Liver (tissue), 8 donors: ENCODE measurements at regions not wholly inside any gene's neighbourhood (a gene's known extent, or its start where the extent isn't known, plus 50 kb on each side); places are given as distances from the start of the nearest gene placed in this dataset.

Source experiments
- DNase-seq: peaks from one replicate; pipeline ENCODE4 v3.0.0-alpha.2; 2017; ENCODE audit warnings: low spot score
- H3K27ac ChIP-seq, 2 donors: one replicate each; pipeline ENCODE4 v1.7.0; 2013; ENCODE audit warnings: inconsistent platforms in 2 of 2, low read length in 2 of 2, control low read depth in 1 of 2, low read depth in 1 of 2, mild to moderate bottlenecking in 1 of 2
- H3K27me3 ChIP-seq, 4 donors: one replicate each; pipeline versions ENCODE4 v1.6.1 to v1.7.0; 2013; ENCODE audit warnings: low read length in 3 of 4, inconsistent platforms in 1 of 4, mild to moderate bottlenecking in 1 of 4, moderate library complexity in 1 of 4; ENCODE audit not compliant: control insufficient read depth in 4 of 4, insufficient read depth in 4 of 4
- H3K36me3 ChIP-seq, 4 donors: one replicate each; pipeline versions ENCODE4 v1.6.1 to v1.7.0; 2013; ENCODE audit warnings: low read length in 3 of 4, mild to moderate bottlenecking in 3 of 4, low read depth in 1 of 4, moderate library complexity in 1 of 4; ENCODE audit not compliant: control insufficient read depth in 4 of 4, insufficient read depth in 3 of 4
- H3K4me1 ChIP-seq, 4 donors: one replicate each; pipeline versions ENCODE4 v1.6.1 to v1.7.0; 2013; ENCODE audit warnings: low read length in 3 of 4, mild to moderate bottlenecking in 3 of 4, moderate library complexity in 1 of 4; ENCODE audit not compliant: control insufficient read depth in 4 of 4, insufficient read depth in 4 of 4
- H3K4me3 ChIP-seq, 3 donors: one replicate each; pipeline versions ENCODE4 v1.6.1 to v1.7.0; 2013; ENCODE audit warnings: low read length in 3 of 3, control low read depth in 1 of 3, low read depth in 1 of 3, mild to moderate bottlenecking in 1 of 3
- H3K9ac ChIP-seq, 2 donors: one replicate each; pipeline ENCODE4 v1.7.0; 2013; ENCODE audit warnings: low read length in 2 of 2, mild to moderate bottlenecking in 2 of 2, moderate library complexity in 2 of 2, control low read depth in 1 of 2, low read depth in 1 of 2
- H3K9me3 ChIP-seq, 4 donors: one replicate each; pipeline versions ENCODE4 v1.6.1 to v1.7.0; 2013; ENCODE audit warnings: low read length in 3 of 4; ENCODE audit not compliant: control insufficient read depth in 4 of 4
- ATF3 ChIP-seq: IDR thresholded peaks from 2 replicates; pipeline ENCODE4 v1.6.1; 2016; ENCODE audit warnings: antibody characterized with exemption
- EGR1 ChIP-seq, 2 donors: IDR thresholded peaks; 2 replicates each; pipeline ENCODE4 v1.6.1; 2016 to 2018; ENCODE audit warnings: antibody characterized with exemption in 2 of 2, low read depth in 2 of 2
- FOXA1 ChIP-seq: IDR thresholded peaks from 2 replicates; pipeline ENCODE4 v1.6.1; 2016; ENCODE audit warnings: antibody characterized with exemption
- FOXA2 ChIP-seq: IDR thresholded peaks from 2 replicates; pipeline ENCODE4 v1.6.1; 2016; ENCODE audit warnings: antibody characterized with exemption
- GABPA ChIP-seq, 2 donors: IDR thresholded peaks in 1 of 2; conservative IDR thresholded peaks in 1 of 2; 2 replicates each; pipeline ENCODE4 v1.6.1; 2016; ENCODE audit warnings: antibody characterized with exemption in 2 of 2, mild to moderate bottlenecking in 1 of 2, moderate library complexity in 1 of 2
- HNF4A ChIP-seq, 2 donors: conservative IDR thresholded peaks; 2 replicates each; pipeline ENCODE4 v1.6.1; 2016; ENCODE audit warnings: antibody characterized with exemption in 2 of 2, mild to moderate bottlenecking in 2 of 2
- HNF4G ChIP-seq: IDR thresholded peaks from 2 replicates; pipeline ENCODE4 v1.6.1; 2016; ENCODE audit warnings: antibody characterized with exemption
- JUND ChIP-seq, 2 donors: IDR thresholded peaks; 2 replicates each; pipeline ENCODE4 v1.6.1; 2016; ENCODE audit warnings: antibody characterized with exemption in 2 of 2
- MAX ChIP-seq: IDR thresholded peaks from 2 replicates; pipeline ENCODE4 v1.6.1; 2016; ENCODE audit warnings: antibody characterized with exemption
- NR2F2 ChIP-seq: IDR thresholded peaks from 2 replicates; pipeline ENCODE4 v1.6.1; 2016; ENCODE audit warnings: antibody characterized with exemption
- RAD21 ChIP-seq, 2 donors: IDR thresholded peaks; 2 replicates each; pipeline ENCODE4 v1.6.1; 2016; ENCODE audit warnings: antibody characterized with exemption in 2 of 2, mild to moderate bottlenecking in 2 of 2
- RXRA ChIP-seq, 2 donors: IDR thresholded peaks; 2 replicates each; pipeline ENCODE4 v1.6.1; 2017 to 2018; ENCODE audit warnings: antibody characterized with exemption in 2 of 2, mild to moderate bottlenecking in 1 of 2
- SP1 ChIP-seq: IDR thresholded peaks from 2 replicates; pipeline ENCODE4 v1.6.1; 2018; ENCODE audit warnings: antibody characterized with exemption, mild to moderate bottlenecking
- TAF1 ChIP-seq: conservative IDR thresholded peaks from 2 replicates; pipeline ENCODE4 v1.6.1; 2016; ENCODE audit warnings: antibody characterized with exemption, mild to moderate bottlenecking
- YY1 ChIP-seq: IDR thresholded peaks from 2 replicates; pipeline ENCODE4 v1.6.1; 2016; ENCODE audit warnings: antibody characterized with exemption, mild to moderate bottlenecking
- ZBTB33 ChIP-seq: IDR thresholded peaks from 2 replicates; pipeline ENCODE4 v1.6.1; 2016; ENCODE audit warnings: antibody characterized with exemption
- WGBS: extraction: QIAGEN DNeasy Blood & Tissue Kit; methylation state at CpG from one replicate; pipeline ENCODE4 v1.1.7; 2013; 5-methylcytosine and 5-hydroxymethylcytosine counted together
- TF ChIP-seq, protein P1 (sequence below): fragments of 150-350 bp; IDR thresholded peaks from 2 replicates; pipeline ENCODE4 v1.5.1; 2017; ENCODE audit warnings: improper control_type of control experiment, low read depth, low read length; ENCODE audit not compliant: missing input control
- TF ChIP-seq, protein P2 (sequence below): IDR thresholded peaks from 2 replicates; pipeline ENCODE4 v1.6.1; 2016; ENCODE audit warnings: antibody characterized with exemption, mild to moderate bottlenecking
- donor health status: healthy.
- donor health status: healthy.
- donor health status: healthy.
- donor health status: healthy.
- donor health status: healthy.

DNA sequence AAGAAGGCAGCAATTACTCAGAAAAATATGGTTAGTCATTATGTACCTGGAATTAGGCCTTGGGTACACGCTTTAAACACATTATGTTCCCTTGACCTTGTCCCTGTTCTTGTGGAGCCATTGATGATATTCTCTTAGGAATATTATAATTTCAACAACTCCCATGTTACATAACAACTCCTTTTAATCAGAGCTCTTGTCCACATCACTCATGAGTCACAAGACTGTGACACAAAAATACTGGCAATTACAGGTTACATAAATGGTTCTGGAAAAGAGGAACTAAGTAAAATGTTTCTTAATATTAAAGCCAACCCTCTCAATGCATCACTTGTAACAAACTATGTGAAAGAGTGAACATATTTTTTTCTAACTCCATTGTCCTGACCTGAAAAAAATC is 143.8 kb upstream of the PCLO start:
- no peak for DNase-seq
- WGBS, result 0% methylated on average over 1 of the region's 1 CpG
- no peaks in the 10 kb centered on the region for H3K4me1 ChIP-seq
- no peak overlapping the region for H3K4me3 ChIP-seq
- TF ChIP-seq RAD21 (IDR thresholded peaks at IDR 0.05), result no peak
- TF ChIP-seq MAX, result no peak
- no peak overlapping the region for H3K9ac ChIP-seq
- H3K27ac ChIP-seq, result no peak overlapping the region
- no peaks in the 10 kb centered on the region for H3K9me3 ChIP-seq
- H3K36me3 ChIP-seq, result no peaks in the 10 kb centered on the region
- no peaks in the 10 kb centered on the region for H3K27me3 ChIP-seq

GRCh38 chr7:83305027-83305426 is 142.3 kb upstream of the PCLO start:
- no peaks in the 10 kb centered on the region for H3K9me3 ChIP-seq
- H3K27ac ChIP-seq, result no peak overlapping the region
- no peak for DNase-seq
- no peak overlapping the region for H3K4me3 ChIP-seq
- TF ChIP-seq RAD21 (IDR thresholded peaks at IDR 0.05) (no peak), NR2F2 (no peak), FOXA2 (no peak), HNF4A (conservative IDR thresholded peaks at IDR 0.05) (no peak), ATF3 (no peak), HNF4G (no peak), GABPA (IDR thresholded peaks at IDR 0.05 in 1 of 2, conservative IDR thresholded peaks at IDR 0.05 in 1 of 2) (no peak), MAX (no peak), EGR1 (IDR thresholded peaks at IDR 0.05; ENCODE audit: low read depth in 2 of 2) (no peak), JUND (IDR thresholded peaks at IDR 0.05) (no peak), SP1 (no peak), ZBTB33 (no peak), YY1 (no peak), TAF1 (no peak), FOXA1 (no peak), RXRA (IDR thresholded peaks at IDR 0.05) (no peak)
- TF ChIP-seq, protein P1, sequence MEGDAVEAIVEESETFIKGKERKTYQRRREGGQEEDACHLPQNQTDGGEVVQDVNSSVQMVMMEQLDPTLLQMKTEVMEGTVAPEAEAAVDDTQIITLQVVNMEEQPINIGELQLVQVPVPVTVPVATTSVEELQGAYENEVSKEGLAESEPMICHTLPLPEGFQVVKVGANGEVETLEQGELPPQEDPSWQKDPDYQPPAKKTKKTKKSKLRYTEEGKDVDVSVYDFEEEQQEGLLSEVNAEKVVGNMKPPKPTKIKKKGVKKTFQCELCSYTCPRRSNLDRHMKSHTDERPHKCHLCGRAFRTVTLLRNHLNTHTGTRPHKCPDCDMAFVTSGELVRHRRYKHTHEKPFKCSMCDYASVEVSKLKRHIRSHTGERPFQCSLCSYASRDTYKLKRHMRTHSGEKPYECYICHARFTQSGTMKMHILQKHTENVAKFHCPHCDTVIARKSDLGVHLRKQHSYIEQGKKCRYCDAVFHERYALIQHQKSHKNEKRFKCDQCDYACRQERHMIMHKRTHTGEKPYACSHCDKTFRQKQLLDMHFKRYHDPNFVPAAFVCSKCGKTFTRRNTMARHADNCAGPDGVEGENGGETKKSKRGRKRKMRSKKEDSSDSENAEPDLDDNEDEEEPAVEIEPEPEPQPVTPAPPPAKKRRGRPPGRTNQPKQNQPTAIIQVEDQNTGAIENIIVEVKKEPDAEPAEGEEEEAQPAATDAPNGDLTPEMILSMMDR, result no peak
- TF ChIP-seq, protein P2, sequence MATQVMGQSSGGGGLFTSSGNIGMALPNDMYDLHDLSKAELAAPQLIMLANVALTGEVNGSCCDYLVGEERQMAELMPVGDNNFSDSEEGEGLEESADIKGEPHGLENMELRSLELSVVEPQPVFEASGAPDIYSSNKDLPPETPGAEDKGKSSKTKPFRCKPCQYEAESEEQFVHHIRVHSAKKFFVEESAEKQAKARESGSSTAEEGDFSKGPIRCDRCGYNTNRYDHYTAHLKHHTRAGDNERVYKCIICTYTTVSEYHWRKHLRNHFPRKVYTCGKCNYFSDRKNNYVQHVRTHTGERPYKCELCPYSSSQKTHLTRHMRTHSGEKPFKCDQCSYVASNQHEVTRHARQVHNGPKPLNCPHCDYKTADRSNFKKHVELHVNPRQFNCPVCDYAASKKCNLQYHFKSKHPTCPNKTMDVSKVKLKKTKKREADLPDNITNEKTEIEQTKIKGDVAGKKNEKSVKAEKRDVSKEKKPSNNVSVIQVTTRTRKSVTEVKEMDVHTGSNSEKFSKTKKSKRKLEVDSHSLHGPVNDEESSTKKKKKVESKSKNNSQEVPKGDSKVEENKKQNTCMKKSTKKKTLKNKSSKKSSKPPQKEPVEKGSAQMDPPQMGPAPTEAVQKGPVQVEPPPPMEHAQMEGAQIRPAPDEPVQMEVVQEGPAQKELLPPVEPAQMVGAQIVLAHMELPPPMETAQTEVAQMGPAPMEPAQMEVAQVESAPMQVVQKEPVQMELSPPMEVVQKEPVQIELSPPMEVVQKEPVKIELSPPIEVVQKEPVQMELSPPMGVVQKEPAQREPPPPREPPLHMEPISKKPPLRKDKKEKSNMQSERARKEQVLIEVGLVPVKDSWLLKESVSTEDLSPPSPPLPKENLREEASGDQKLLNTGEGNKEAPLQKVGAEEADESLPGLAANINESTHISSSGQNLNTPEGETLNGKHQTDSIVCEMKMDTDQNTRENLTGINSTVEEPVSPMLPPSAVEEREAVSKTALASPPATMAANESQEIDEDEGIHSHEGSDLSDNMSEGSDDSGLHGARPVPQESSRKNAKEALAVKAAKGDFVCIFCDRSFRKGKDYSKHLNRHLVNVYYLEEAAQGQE, result no peak
- no peak overlapping the region for H3K9ac ChIP-seq
- WGBS, result 87% methylated on average over 5 of the region's 5 CpGs
- no peaks in the 10 kb centered on the region for H3K27me3 ChIP-seq
- no peaks in the 10 kb centered on the region for H3K36me3 ChIP-seq
- no peaks in the 10 kb centered on the region for H3K4me1 ChIP-seq
